ENCODE measurements at regions not wholly inside any gene's neighbourhood (a gene's known extent, or its start where the extent isn't known, plus 50 kb on each side); places are given as distances from the start of the nearest gene placed in this dataset.

- H3K4me3 ChIP-seq, result no peak overlapping the region
- H3K27me3 ChIP-seq, result no peaks in the 10 kb centered on the region
- H3K27ac ChIP-seq, result no peak overlapping the region
- TF ChIP-seq POLR2A (IDR thresholded peaks at IDR 0.05) (no peak), CTCF (IDR thresholded peaks at IDR 0.05) (no peak)
- H3K4me1 ChIP-seq, result no peaks in the 10 kb centered on the region
- intact Hi-C loops (cut with DNase I; ENCODE audit: low total_unique reads), result no loop called here
- H3K9me3 ChIP-seq, result no peaks in the 10 kb centered on the region
- WGBS, 2 donors, result 75 to 85% methylated on average over 8 to 10 of the region's 10 CpGs
- DNase-seq, result no peak
- H3K36me3 ChIP-seq (ENCODE audit: low read depth, missing control alignments), result no peaks in the 10 kb centered on the region
These were observed 81.3 kb upstream of the UNC5B start for GRCh38 chr10:71131096-71131495.

GRCh38 chr10:71131508-71132088 is 80.8 kb upstream of the UNC5B start:
- no peaks in the 10 kb centered on the region for H3K9me3 ChIP-seq
- no peak overlapping the region for H3K4me3 ChIP-seq
- WGBS, 2 donors, result 90 to 96% methylated on average over 4 of the region's 4 CpGs
- no peaks in the 10 kb centered on the region for H3K4me1 ChIP-seq
- no peak for DNase-seq
- TF ChIP-seq POLR2A (IDR thresholded peaks at IDR 0.05), result no peak
- no peak for TF ChIP-seq CTCF (IDR thresholded peaks at IDR 0.05)
- no peaks in the 10 kb centered on the region for H3K27me3 ChIP-seq
- no peaks in the 10 kb centered on the region for H3K36me3 ChIP-seq (ENCODE audit: low read depth, missing control alignments)
- no peak overlapping the region for H3K27ac ChIP-seq
- intact Hi-C loops (cut with DNase I; ENCODE audit: low total_unique reads), result no loop called here

- no peak for TF ChIP-seq POLR2A (IDR thresholded peaks at IDR 0.05)
- TF ChIP-seq CTCF (IDR thresholded peaks at IDR 0.05), result no peak
- DNase-seq, result no peak
- intact Hi-C loops (cut with DNase I; ENCODE audit: low total_unique reads), result no loop called here
- Histone ChIP-seq H3K9me3 (no peaks in the 10 kb centered on the region), H3K4me1 (no peaks in the 10 kb centered on the region), H3K27ac (no peak overlapping the region), H3K4me3 (no peak overlapping the region), H3K36me3 (ENCODE audit: low read depth, missing control alignments) (no peaks in the 10 kb centered on the region), H3K27me3 (no peaks in the 10 kb centered on the region)
- 73 to 87% methylated on average over 4 of the region's 4 CpGs for WGBS, 2 donors
These were observed 80.0 kb upstream of the UNC5B start for GRCh38 chr10:71132321-71132810.

- Histone ChIP-seq H3K27ac (no peak overlapping the region), H3K4me1 (no peaks in the 10 kb centered on the region), H3K9me3 (no peaks in the 10 kb centered on the region), H3K36me3 (ENCODE audit: low read depth, missing control alignments) (no peaks in the 10 kb centered on the region), H3K27me3 (no peaks in the 10 kb centered on the region), H3K4me3 (no peak overlapping the region)
- intact Hi-C loops (cut with DNase I; ENCODE audit: low total_unique reads), result no loop called here
- TF ChIP-seq POLR2A (IDR thresholded peaks at IDR 0.05) (no peak), CTCF (IDR thresholded peaks at IDR 0.05) (no peak)
- no peak for DNase-seq
- WGBS, 2 donors, result 92 to 94% methylated on average over 7 of the region's 7 CpGs
These were observed 78.4 kb upstream of the UNC5B start for GRCh38 chr10:71133710-71134686.

Measured in testis (tissue), 2 donors.